HepG2 (cell line): ENCODE measurements at regions not wholly inside any gene's neighbourhood (a gene's known extent, or its start where the extent isn't known, plus 50 kb on each side); places are given as distances from the start of the nearest gene placed in this dataset.

Experiments used
- ATAC-seq: fragments of 200-7000 bp; cut with Tn5 transposase; 3 replicates; pipeline ENCODE4 v1.9.1; 2020; ENCODE audit warnings: mild to moderate bottlenecking, moderate library complexity
- BruUV-seq: library from RNA; stranded (reverse); fragments of 400-500 nt; replicated peaks from 2 replicates; lab custom pipeline; 2021; lab: Mats Ljungman, UMichigan
- CTCF ChIA-PET: fragments of 300-600 bp; formaldehyde crosslinking; extraction: SDS; loops from one replicate; lab custom pipeline; 2021; ENCODE audit warnings: low total read pairs, inconsistent platforms, low intra/inter-chr PET ratio; lab: Yijun Ruan, JAX
- POLR2A ChIA-PET: fragments of 350-600 bp; sonication (Branson Sonifier 250); formaldehyde crosslinking; loops from one replicate; lab custom pipeline; 2020; ENCODE audit warnings: antibody characterized with exemption, inconsistent platforms; lab: Yijun Ruan, JAX
- DNase-seq: peaks from one replicate; pipeline ENCODE4 v3.0.0-alpha.2; 2015; ENCODE audit warnings: low spot score
- FAIRE-seq: peaks from 3 replicates; lab custom pipeline; 2011; peaks lifted over from hg19 to GRCh38; lab: Jason Lieb, UNC
- H2AFZ ChIP-seq: one replicate; pipeline ENCODE4 v1.6.1; 2011; ENCODE audit warnings: low read length, inconsistent platforms
- H3K27ac ChIP-seq: fragments of 300-600 bp; 3 replicates; pipeline ENCODE4 v1.8.0; 2011; ENCODE audit warnings: mixed run types, mild to moderate bottlenecking, mixed read lengths, low read length, inconsistent platforms; ENCODE audit not compliant: insufficient read depth; ENCODE audit errors: extremely low read length
- H3K27me3 ChIP-seq, 2 experiments: fragments of 200-600 bp in 1 of 2; 2 replicates in 1 of 2; 3 replicates in 1 of 2; pipeline versions ENCODE4 v1.6.0 to v1.8.0; 2011; ENCODE audit warnings: low read length in 2 of 2, mild to moderate bottlenecking in 2 of 2, moderate library complexity in 2 of 2, inconsistent platforms in 1 of 2; ENCODE audit not compliant: insufficient read depth in 2 of 2, control insufficient read depth in 1 of 2
- H3K36me3 ChIP-seq, 2 experiments: fragments of 200-600 bp in 1 of 2; replicated peaks in 1 of 2; 2 replicates in 1 of 2; 3 replicates in 1 of 2; pipeline versions ENCODE4 v1.5.1 to v1.8.0; 2011; ENCODE audit warnings: low read length in 2 of 2, inconsistent platforms in 1 of 2; ENCODE audit not compliant: insufficient read depth in 2 of 2, control insufficient read depth in 1 of 2
- H3K4me1 ChIP-seq: 2 replicates; pipeline ENCODE4 v1.5.1; 2012; ENCODE audit warnings: low read length, inconsistent platforms; ENCODE audit not compliant: insufficient read depth
- H3K4me2 ChIP-seq: 2 replicates; pipeline ENCODE4 v1.6.0; 2011; ENCODE audit warnings: low read depth, low read length, inconsistent platforms
- H3K4me3 ChIP-seq, 3 experiments: fragments of 200-600 bp in 1 of 3; sonication (generic), shearing (Covaris generic) in 1 of 3; replicated peaks in 1 of 3; 2 replicates each; pipeline ENCODE4 v1.5.1; 2011 to 2016; ENCODE audit warnings: low read length in 3 of 3, inconsistent platforms in 2 of 3, low read depth in 2 of 3, mild to moderate bottlenecking in 2 of 3, control low read depth in 1 of 3, mixed read lengths in 1 of 3; ENCODE audit not compliant: insufficient read depth in 1 of 3
- H3K79me2 ChIP-seq: one replicate; pipeline ENCODE4 v1.6.1; 2011; ENCODE audit warnings: low read length, inconsistent platforms; ENCODE audit not compliant: insufficient read depth
- H3K9ac ChIP-seq: 2 replicates; pipeline ENCODE4 v1.6.0; 2011; ENCODE audit warnings: mild to moderate bottlenecking, low read depth, low read length, inconsistent platforms; ENCODE audit not compliant: insufficient read depth
- H3K9me3 ChIP-seq: 2 replicates; pipeline ENCODE4 v1.5.1; 2012; ENCODE audit warnings: mild to moderate bottlenecking, low read length
- H4K20me1 ChIP-seq: 2 replicates; pipeline ENCODE4 v1.6.0; 2011; ENCODE audit warnings: inconsistent platforms, mild to moderate bottlenecking, low read length, moderate library complexity; ENCODE audit not compliant: insufficient read depth
- FOSL1 ChIP-seq: sonication (generic); formaldehyde crosslinking; IDR thresholded peaks from 2 replicates; pipeline ENCODE4 v1.9.0; 2021; ENCODE audit warnings: missing genetic modification reagents, borderline replicate concordance
- FOSL2 ChIP-seq: sonication (generic); formaldehyde crosslinking; IDR thresholded peaks from 2 replicates; pipeline ENCODE4 v1.4.0; 2020; ENCODE audit warnings: missing genetic modification reagents
- NRL ChIP-seq: sonication (generic); formaldehyde crosslinking; IDR thresholded peaks from 2 replicates; pipeline ENCODE4 v1.5.0; 2020; ENCODE audit warnings: missing genetic modification reagents, mild to moderate bottlenecking, moderate library complexity, borderline replicate concordance
- PHF8 ChIP-seq: sonication (generic); formaldehyde crosslinking; IDR thresholded peaks from 2 replicates; pipeline ENCODE4 v1.5.0; 2020; ENCODE audit warnings: missing genetic modification reagents
- SIN3B ChIP-seq: fragments of 150-350 bp; IDR thresholded peaks from 2 replicates; pipeline ENCODE4 v1.6.1; 2014; ENCODE audit warnings: low read length
- SKI ChIP-seq: fragments of 450-650 bp; IDR thresholded peaks from one replicate; pipeline ENCODE4 v1.6.1; 2018; ENCODE audit warnings: mild to moderate bottlenecking; ENCODE audit not compliant: partially characterized antibody
- STAG1 ChIP-seq: sonication (generic); formaldehyde crosslinking; IDR thresholded peaks from 2 replicates; pipeline ENCODE4 v1.4.0; 2020; ENCODE audit warnings: missing genetic modification reagents
- ZNF264 ChIP-seq: sonication (generic); formaldehyde crosslinking; IDR thresholded peaks from 2 replicates; pipeline ENCODE4 v1.4.0; 2020; ENCODE audit warnings: missing genetic modification reagents
- ZNF605 ChIP-seq: sonication (generic); formaldehyde crosslinking; IDR thresholded peaks from 2 replicates; pipeline ENCODE4 v1.8.0; 2022; ENCODE audit warnings: mild to moderate bottlenecking, missing genetic modification reagents
- ZNF616 ChIP-seq: sonication (generic); formaldehyde crosslinking; IDR thresholded peaks from 2 replicates; pipeline ENCODE4 v1.5.0; 2020; ENCODE audit warnings: low read depth, mild to moderate bottlenecking, missing genetic modification reagents
- ZNF709 ChIP-seq: sonication (generic); formaldehyde crosslinking; IDR thresholded peaks from 2 replicates; pipeline ENCODE4 v1.5.0; 2020; ENCODE audit warnings: mild to moderate bottlenecking, missing genetic modification reagents
- WGBS: methylation state at CpG from one replicate; pipeline ENCODE4 v1.1.6; 2017; ENCODE audit warnings: low lambda C conversion rate; 5-methylcytosine and 5-hydroxymethylcytosine counted together
- in situ Hi-C: cut with HindIII; loops from 2 replicates; pipeline ENCODE4 v1.10.0; 2017; ENCODE audit warnings: low pct_unique_long_range_greater_than_20kb; ENCODE audit not compliant: extremely low pct_ligation_motif_present
- intact Hi-C: fragments of 100-400 bp; cut with micrococcal nuclease; formaldehyde crosslinking; loops from one replicate; pipeline ENCODE4 v1.10.0; 2022; ENCODE audit not compliant: unreplicated experiment
- TF ChIP-seq, protein P1 (sequence below): sonication (generic); formaldehyde crosslinking; IDR thresholded peaks from 2 replicates; pipeline ENCODE4 v1.5.0; 2020; ENCODE audit warnings: mild to moderate bottlenecking, missing genetic modification reagents
- TF ChIP-seq, protein P2 (sequence below): sonication (generic); formaldehyde crosslinking; IDR thresholded peaks from 2 replicates; pipeline ENCODE4 v1.4.0; 2020; ENCODE audit warnings: missing genetic modification reagents, mild to moderate bottlenecking, borderline replicate concordance

DNA sequence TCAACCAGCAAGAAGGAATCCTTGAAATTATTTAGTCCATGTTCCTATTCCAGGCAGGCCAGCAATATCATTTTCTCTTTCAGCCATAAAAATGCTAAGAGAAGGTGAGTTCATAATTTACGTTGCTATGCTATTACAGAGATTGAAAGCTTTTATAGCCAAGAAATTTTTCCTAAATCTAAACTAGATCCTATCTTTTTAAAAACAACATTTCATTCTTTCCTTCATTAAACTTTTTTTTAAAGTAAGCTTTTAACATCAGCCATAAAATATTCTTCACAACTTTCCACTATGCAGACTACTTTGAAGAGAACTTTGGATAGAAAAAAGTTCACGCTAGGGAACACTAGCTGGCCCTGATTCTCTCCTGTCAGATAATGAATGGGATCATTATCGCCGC, 159.8 kb downstream of the RPS12 start:
- Histone ChIP-seq H3K27me3 (no peaks in the 10 kb centered on the region), H3K9me3 (no peaks in the 10 kb centered on the region), H3K4me3 (no peak overlapping the region), H3K9ac (no peak overlapping the region), H3K4me1 (no peaks in the 10 kb centered on the region), H3K27ac (no peak overlapping the region), H3K79me2 (no peaks in the 10 kb centered on the region), H3K36me3 (no peaks in the 10 kb centered on the region), H2AFZ (no peak overlapping the region), H4K20me1 (no peaks in the 10 kb centered on the region), H3K4me2 (no peak overlapping the region)
- no peak for TF ChIP-seq FOSL2 (CRISPR knock-in tag)
- TF ChIP-seq SIN3B = no peak
- TF ChIP-seq, protein P1, sequence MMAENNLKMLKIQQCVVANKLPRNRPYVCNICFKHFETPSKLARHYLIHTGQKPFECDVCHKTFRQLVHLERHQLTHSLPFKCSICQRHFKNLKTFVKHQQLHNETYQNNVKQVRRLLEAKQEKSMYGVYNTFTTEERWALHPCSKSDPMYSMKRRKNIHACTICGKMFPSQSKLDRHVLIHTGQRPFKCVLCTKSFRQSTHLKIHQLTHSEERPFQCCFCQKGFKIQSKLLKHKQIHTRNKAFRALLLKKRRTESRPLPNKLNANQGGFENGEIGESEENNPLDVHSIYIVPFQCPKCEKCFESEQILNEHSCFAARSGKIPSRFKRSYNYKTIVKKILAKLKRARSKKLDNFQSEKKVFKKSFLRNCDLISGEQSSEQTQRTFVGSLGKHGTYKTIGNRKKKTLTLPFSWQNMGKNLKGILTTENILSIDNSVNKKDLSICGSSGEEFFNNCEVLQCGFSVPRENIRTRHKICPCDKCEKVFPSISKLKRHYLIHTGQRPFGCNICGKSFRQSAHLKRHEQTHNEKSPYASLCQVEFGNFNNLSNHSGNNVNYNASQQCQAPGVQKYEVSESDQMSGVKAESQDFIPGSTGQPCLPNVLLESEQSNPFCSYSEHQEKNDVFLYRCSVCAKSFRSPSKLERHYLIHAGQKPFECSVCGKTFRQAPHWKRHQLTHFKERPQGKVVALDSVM (CRISPR knock-in tag) = no peak
- no peak for TF ChIP-seq ZNF616 (CRISPR knock-in tag)
- no peak for TF ChIP-seq STAG1
- no peak for TF ChIP-seq ZNF264 (CRISPR knock-in tag)
- TF ChIP-seq FOSL1 = no peak
- TF ChIP-seq PHF8 (CRISPR knock-in tag) = no peak
- TF ChIP-seq SKI = no peak
- no peak for TF ChIP-seq NRL (CRISPR knock-in tag)
- TF ChIP-seq, protein P2, sequence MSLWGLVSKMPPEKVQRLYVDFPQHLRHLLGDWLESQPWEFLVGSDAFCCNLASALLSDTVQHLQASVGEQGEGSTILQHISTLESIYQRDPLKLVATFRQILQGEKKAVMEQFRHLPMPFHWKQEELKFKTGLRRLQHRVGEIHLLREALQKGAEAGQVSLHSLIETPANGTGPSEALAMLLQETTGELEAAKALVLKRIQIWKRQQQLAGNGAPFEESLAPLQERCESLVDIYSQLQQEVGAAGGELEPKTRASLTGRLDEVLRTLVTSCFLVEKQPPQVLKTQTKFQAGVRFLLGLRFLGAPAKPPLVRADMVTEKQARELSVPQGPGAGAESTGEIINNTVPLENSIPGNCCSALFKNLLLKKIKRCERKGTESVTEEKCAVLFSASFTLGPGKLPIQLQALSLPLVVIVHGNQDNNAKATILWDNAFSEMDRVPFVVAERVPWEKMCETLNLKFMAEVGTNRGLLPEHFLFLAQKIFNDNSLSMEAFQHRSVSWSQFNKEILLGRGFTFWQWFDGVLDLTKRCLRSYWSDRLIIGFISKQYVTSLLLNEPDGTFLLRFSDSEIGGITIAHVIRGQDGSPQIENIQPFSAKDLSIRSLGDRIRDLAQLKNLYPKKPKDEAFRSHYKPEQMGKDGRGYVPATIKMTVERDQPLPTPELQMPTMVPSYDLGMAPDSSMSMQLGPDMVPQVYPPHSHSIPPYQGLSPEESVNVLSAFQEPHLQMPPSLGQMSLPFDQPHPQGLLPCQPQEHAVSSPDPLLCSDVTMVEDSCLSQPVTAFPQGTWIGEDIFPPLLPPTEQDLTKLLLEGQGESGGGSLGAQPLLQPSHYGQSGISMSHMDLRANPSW (CRISPR knock-in tag) = no peak
- no peak for TF ChIP-seq ZNF605
- no peak for TF ChIP-seq ZNF709
- CTCF ChIA-PET = no interaction called here
- BruUV-seq = no TSS peak
- DNase-seq (no peak), FAIRE-seq (no peak), ATAC-seq (no peak)
- POLR2A ChIA-PET = no interaction called here
- in situ Hi-C loops = no loop called here
- WGBS = 25% methylated on average over 4 of the region's 4 CpGs
- intact Hi-C loops = no loop called here
